ENCODE measurements at regions not wholly inside any gene's neighbourhood (a gene's known extent, or its start where the extent isn't known, plus 50 kb on each side); places are given as distances from the start of the nearest gene placed in this dataset.
"Not testable (repeated sequence)": the region's sequence is repeated elsewhere in the genome, so short reads cannot be mapped to it uniquely, and the experiment has no call there.

GRCh38 chr7:103244865-103245264 lies 52.4 kb upstream of the PMPCB start:
- not testable (repeated sequence) for H3K27me3 ChIP-seq; H3K4me3 ChIP-seq; H3K9me3 ChIP-seq; H3K4me1 ChIP-seq; H3K36me3 ChIP-seq; H3K27ac ChIP-seq; ATAC-seq (ENCODE audit: low FRiP score in 2 of 2)
- WGBS, 2 donors = 83 to 90% methylated on average over 5 to 9 of the region's 9 CpGs
- DNase-seq = peak; percentile 38 to 62

GRCh38 chr7:103240806-103241205 lies 56.4 kb upstream of the PMPCB start:
- H3K4me1 ChIP-seq = no peaks in the 10 kb centered on the region
- H3K27me3 ChIP-seq = no peaks in the 10 kb centered on the region
- no peak for ATAC-seq (ENCODE audit: low FRiP score in 2 of 2)
- H3K9me3 ChIP-seq = peaks cover 0 to 7% (median 3%) of the 10 kb centered on the region in 4 donors
- H3K36me3 ChIP-seq = no peaks in the 10 kb centered on the region
- TF ChIP-seq POLR2A (IDR thresholded peaks at IDR 0.05) (no peak), CTCF (IDR thresholded peaks at IDR 0.05) (no peak), EP300 (IDR thresholded peaks at IDR 0.05) (no peak), POLR2AphosphoS5 (IDR thresholded peaks at IDR 0.05) (no peak)
- no peak overlapping the region for H3K27ac ChIP-seq
- DNase-seq = no peak
- 52 to 65% methylated on average over 6 of the region's 6 CpGs for WGBS, 2 donors
- no peak overlapping the region for H3K4me3 ChIP-seq

- not testable (repeated sequence) for H3K27ac ChIP-seq; DNase-seq; H3K36me3 ChIP-seq; H3K4me3 ChIP-seq; H3K4me1 ChIP-seq; H3K9me3 ChIP-seq; H3K27me3 ChIP-seq; ATAC-seq (ENCODE audit: low FRiP score in 2 of 2)
- 91 to 92% methylated on average over 4 of the region's 4 CpGs for WGBS, 2 donors
These were observed 61.4 kb upstream of the PMPCB start for GRCh38 chr7:103235824-103236223.

- not testable (repeated sequence) for ATAC-seq (ENCODE audit: low FRiP score in 2 of 2); H3K4me3 ChIP-seq
These were observed 62.4 kb upstream of the PMPCB start for GRCh38 chr7:103234877-103235276.

GRCh38 chr7:103227787-103228186 lies 69.4 kb upstream of the PMPCB start:
- H3K9me3 ChIP-seq; ATAC-seq (ENCODE audit: low FRiP score in 2 of 2); H3K36me3 ChIP-seq; H3K27me3 ChIP-seq; DNase-seq; H3K4me1 ChIP-seq; H3K27ac ChIP-seq; H3K4me3 ChIP-seq: not testable (repeated sequence)
- 43 to 86% methylated on average over 1 of the region's 1 CpG for WGBS, 2 donors

More at GRCh38 chr7:103234877-103235276, 62.4 kb upstream of the PMPCB start:
- H3K4me1 ChIP-seq, H3K36me3 ChIP-seq, H3K27ac ChIP-seq, H3K27me3 ChIP-seq, DNase-seq, H3K9me3 ChIP-seq: not testable (repeated sequence)
- 91 to 95% methylated on average over 2 of the region's 2 CpGs for WGBS, 2 donors

- not testable (repeated sequence) for H3K4me1 ChIP-seq; H3K27ac ChIP-seq; H3K4me3 ChIP-seq; DNase-seq; H3K27me3 ChIP-seq; H3K9me3 ChIP-seq; H3K36me3 ChIP-seq; ATAC-seq (ENCODE audit: low FRiP score in 2 of 2)
- WGBS, 2 donors = 80 to 83% methylated on average over 1 of the region's 1 CpG
These were observed 71.4 kb upstream of the PMPCB start for GRCh38 chr7:103225798-103226197.

GRCh38 chr7:103223065-103223464 lies 74.2 kb upstream of the NAPEPLD start:
- H3K9me3 ChIP-seq; H3K27me3 ChIP-seq; H3K36me3 ChIP-seq; H3K4me3 ChIP-seq; H3K4me1 ChIP-seq; ATAC-seq (ENCODE audit: low FRiP score in 2 of 2); H3K27ac ChIP-seq; DNase-seq: not testable (repeated sequence)
- WGBS, 2 donors = 74 to 89% methylated on average over 3 of the region's 3 CpGs

- H3K4me1 ChIP-seq; H3K9me3 ChIP-seq; DNase-seq; H3K4me3 ChIP-seq; H3K36me3 ChIP-seq; H3K27ac ChIP-seq; H3K27me3 ChIP-seq; ATAC-seq (ENCODE audit: low FRiP score in 2 of 2): not testable (repeated sequence)
- 61 to 68% methylated on average over 6 of the region's 6 CpGs for WGBS, 2 donors
These were observed 62.1 kb upstream of the NAPEPLD start for GRCh38 chr7:103211049-103211448.

- H3K4me1 ChIP-seq; H3K27me3 ChIP-seq; ATAC-seq (ENCODE audit: low FRiP score in 2 of 2); H3K4me3 ChIP-seq; H3K9me3 ChIP-seq; DNase-seq; H3K27ac ChIP-seq; H3K36me3 ChIP-seq: not testable (repeated sequence)
- 91 to 93% methylated on average over 3 of the region's 3 CpGs for WGBS, 2 donors
These were observed 50.3 kb upstream of the NAPEPLD start for GRCh38 chr7:103199191-103199590.

All from upper lobe of left lung (tissue), 6 donors.